Endometrium (tissue), 2 donors: ENCODE measurements at regions not wholly inside any gene's neighbourhood (a gene's known extent, or its start where the extent isn't known, plus 50 kb on each side); places are given as distances from the start of the nearest gene placed in this dataset.
A peak's percentile ranks its signal among the peaks of the same experiment; 100 is the strongest.

Experiments
- FAIRE-seq: peaks from 2 replicates; lab custom pipeline; 2012; peaks lifted over from hg19 to GRCh38; lab: Jason Lieb, UNC
- donor health status: control.
- donor health status: control.

DNA sequence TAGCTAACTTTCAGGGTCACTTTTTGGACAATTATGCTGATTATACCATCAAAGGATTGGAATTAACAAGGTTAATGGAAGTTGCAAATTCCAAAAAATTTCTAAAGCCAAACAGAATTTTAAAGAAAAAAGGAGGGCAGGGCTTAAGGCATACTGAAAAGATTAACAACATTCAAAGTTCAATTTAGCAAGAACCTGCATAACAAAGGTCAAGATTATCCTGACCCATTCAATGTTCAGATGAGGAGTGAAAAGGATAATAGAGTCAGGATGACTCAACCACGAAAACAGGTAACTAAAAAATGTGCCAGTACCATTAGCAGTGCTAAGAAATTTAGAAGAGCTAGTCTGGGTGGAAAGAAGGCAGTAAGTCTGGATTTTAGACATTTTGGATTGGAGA is 139.8 kb upstream of the HNMT start:
- no peak for FAIRE-seq

- FAIRE-seq = no peak
These were observed 137.6 kb upstream of the HNMT start for GRCh38 chr2:137826373-137827372.

GRCh38 chr2:137828624-137829023 is 135.6 kb upstream of the HNMT start:
- no peak for FAIRE-seq

DNA sequence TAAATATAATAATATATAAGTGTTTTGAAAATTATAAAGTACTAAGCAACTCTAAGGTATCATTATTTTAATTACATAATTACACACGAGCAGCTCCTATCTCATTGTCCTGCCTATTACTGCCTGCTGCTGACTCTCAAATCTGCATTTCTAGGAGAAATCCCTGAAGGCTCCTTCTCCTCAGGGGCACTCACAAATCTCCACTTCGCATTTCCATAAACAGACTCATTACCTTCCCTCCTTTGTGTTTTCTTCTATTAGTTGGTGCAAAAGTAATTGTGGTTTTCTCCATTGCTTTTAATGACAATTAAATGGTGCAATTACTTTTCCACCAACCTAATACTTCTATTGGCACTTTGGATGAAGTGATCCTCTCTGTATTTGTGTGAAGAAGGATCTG is 135.0 kb upstream of the HNMT start:
- no peak for FAIRE-seq

DNA sequence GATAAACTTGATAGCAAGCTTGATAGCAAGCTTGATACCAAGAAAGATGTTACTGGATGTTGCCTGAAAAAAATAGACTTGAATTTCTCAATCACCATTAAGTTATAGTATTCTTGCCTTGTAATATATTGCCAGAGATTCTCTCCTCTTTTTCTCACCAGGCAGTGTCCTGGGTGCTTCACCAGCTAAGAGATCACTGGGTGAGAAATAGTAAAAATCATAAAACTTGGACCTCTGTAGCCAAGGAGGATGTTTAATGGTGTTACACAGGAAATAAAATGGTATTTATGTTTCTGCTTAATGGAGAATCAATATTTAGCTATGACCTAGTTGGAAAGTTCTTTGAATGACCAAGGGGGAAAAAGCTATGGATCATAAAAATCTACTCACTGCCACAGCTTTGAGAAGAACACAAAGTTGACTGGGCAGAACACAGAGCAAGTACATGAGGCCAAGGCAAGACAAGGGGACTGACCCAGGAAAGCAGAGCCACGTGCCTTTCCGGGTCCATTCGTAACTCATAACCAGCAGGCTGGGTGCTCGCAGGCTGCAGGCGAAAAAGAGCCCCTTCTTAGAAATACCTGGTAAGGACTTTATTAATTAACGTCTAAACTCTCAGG is 129.4 kb upstream of the HNMT start:
- no peak for FAIRE-seq

DNA sequence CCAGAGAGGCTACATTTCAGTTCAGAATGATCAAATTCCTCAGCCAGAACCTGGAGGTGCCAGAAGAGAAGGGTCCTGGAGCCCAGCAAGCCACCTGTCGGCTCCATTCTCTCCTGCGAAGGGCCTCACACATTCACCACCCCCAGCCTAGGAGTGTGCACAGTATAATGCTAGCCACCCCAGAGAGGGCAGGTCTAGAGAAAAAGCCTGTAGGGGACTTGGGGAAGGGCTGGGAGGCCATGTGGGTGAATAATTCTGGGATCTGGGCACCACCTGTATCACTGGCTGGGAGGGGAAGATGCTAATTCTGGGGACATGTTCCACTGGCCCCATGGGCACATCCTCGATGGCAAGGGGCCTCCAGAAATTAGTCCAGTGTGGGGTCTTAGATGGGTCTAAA is 127.6 kb upstream of the HNMT start:
- no peak for FAIRE-seq

DNA sequence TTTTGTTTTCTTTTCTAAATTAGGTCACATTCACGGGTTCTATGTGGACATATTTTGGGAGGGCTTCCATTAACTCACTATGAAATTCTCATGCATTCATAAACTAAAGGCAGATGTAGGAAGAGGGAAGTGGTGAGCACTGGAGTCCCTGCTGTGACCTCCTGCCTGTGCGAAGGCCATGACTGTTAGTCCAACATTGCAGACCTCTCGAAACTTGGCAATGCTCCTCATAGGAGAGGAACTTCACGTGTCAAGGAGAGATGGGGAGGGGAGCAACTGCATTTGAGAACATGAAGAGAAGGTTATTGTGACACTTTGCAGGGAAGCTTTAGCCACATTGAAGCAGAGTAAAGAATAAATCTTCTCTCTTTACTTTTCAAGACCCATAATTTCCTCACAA is 126.4 kb upstream of the HNMT start:
- no peak for FAIRE-seq

DNA sequence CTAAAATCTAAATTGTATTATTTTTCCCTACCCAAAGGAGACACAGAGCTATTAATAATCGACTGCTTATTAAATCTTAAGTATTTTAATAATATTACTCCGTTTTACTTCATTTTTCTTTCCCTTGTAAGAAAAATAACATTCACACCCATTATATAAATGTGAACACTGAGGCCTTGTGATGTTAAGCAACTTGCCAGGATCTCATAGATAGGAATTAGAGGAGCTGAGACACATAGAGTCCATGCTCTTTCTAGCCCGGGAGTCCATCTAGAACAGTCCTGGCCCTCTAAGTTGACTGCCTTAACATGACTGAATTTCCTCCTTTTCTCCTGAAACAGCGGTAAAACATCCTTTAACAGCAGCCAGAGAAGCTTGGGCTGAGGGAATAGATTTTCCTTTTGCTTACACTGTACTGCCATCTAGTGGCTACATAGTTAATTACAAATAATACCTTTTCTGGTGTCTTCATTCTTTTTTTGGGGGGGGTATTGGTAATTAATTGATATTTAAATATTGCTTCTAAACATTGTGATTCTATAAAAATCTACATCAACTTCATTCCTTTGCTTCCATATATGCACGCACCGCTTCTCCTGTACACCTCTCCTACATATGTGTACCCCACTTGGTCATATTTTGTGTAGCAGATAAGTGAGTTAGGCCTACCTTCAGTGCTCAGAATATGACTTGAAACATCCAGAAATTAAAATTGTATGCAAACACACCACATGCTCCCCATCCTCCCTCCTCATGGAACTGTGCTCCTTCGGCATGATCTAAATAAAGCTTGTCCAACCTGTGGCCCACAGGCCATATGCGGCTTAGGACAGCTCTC is 125.8 kb upstream of the HNMT start:
- peak; percentile 81 for FAIRE-seq

- FAIRE-seq = no peak
These were observed 121.8 kb upstream of the HNMT start for GRCh38 chr2:137842430-137842829.

DNA sequence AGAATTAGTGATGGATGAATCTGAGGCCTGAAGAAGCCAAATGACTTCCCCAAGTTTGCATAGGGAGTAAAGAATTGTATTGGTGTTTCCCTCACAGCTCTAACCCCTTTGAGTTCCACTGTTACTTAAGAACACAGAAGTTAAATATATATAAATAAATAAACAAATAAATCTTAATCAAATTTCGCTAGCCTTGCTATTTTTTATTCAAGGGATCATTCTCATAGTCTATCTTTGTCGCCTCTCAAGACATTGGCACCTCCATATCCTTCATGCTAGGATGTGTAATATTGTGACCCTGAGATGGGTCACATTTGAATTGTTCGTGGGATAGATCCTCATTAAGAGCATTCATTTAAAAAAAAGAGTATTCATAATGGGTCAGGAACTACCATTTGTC is 121.3 kb upstream of the HNMT start:
- FAIRE-seq = no peak

DNA sequence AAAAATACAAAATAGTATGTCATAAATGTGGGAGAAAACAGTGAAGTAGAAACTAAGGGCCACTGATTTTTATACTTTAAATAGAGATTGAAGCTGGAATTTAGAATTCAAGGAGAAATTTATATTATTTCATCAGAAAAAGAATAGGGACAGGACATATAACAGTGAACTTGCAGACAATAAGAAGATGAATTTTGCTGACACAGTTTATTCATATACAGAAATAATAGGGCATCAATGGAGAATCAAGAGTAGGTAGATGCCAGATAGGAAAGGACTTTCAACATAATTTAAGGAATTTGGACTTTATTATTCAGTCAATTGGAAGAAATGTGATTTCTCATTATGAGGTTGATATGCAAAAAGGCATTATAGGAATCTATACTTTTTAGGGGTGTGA is 118.9 kb upstream of the HNMT start:
- FAIRE-seq = no peak

DNA sequence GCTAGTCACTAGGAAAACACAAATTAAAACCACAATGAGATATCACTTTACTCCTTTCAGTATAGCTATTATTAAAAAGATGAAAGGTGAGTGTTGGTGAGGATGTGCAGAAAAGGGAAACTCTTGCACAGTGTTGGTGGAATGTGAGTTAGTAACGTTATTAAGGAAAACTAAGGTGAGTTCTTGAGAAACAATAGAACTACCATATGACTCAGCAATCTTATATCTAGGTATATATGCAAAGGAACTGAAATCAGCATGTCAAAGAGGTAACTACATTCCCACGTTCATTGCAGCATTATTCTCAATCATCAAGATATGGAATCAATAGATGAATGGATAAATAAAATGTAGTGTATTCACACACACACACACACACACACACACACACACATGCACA is 117.3 kb upstream of the HNMT start:
- no peak for FAIRE-seq

DNA sequence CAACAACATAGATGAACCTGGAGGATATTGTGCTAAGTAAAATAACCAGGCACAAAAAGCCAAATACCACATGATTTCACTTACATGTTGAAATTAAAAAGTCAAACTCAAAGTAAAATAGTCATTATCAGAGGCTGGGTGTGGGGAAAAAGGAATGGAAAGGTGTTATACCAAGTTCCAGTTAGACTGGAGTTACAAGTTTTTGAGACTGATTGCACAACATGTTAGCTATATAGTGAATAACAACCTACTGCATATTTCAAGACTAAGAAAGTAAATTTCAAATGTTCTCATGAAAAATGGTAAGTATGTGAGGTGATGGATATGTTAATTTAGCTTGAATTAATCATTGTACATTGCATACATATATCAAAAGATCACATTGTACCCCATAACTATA is 116.8 kb upstream of the HNMT start:
- FAIRE-seq = no peak

GRCh38 chr2:137857881-137858280 is 106.4 kb upstream of the HNMT start:
- no peak for FAIRE-seq

DNA sequence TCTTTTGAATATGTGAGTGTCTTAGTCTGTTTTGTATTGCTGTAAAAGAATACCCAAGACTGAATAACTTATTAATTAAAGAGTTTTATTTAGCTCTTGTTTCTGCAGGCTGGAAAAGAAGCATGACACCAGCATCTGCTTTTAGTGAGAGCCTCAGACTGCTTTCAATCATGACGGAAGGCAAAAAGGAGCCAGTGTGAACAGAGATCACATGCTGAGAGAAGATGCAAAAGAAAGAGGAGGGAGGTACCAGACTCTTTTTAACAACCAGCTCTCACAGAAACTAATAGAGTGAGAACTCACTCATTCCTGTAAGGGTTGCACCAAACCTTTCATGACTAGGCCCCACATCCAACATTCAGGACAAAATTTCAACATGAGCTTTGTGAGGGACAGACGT is 101.6 kb upstream of the HNMT start:
- no peak for FAIRE-seq

DNA sequence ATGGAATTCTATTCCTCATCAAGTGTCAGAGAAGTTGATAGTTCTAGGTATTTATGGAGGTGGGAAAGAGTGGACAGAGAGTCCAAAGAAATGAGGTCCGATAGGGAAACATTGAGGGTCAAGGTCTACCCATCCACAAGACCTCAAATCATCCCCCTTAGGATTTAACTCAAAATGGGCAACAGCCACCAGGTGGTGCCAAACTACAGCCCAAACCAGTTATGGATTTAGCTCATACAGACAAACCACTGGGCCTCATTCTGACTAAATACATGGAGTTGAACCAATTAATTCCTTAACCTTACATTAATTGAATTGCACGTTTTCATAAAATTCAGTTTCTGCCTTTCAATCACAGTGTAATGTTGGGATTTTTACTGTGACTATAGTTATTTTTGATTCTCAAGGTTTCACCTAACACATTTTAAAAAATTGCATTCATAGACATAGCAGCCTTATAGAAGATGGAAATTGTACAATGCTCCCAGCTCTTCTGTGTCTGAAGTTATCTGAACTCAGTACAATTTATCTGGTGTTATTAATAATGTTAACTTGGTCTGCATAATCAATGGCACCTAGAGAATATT is 98.2 kb upstream of the HNMT start:
- no peak for FAIRE-seq

- no peak for FAIRE-seq
These were observed 93.6 kb upstream of the HNMT start for GRCh38 chr2:137870682-137871081.

GRCh38 chr2:137872577-137872976 is 91.7 kb upstream of the HNMT start:
- no peak for FAIRE-seq

- no peak for FAIRE-seq
These were observed 90.6 kb upstream of the HNMT start for GRCh38 chr2:137873536-137874244.

DNA sequence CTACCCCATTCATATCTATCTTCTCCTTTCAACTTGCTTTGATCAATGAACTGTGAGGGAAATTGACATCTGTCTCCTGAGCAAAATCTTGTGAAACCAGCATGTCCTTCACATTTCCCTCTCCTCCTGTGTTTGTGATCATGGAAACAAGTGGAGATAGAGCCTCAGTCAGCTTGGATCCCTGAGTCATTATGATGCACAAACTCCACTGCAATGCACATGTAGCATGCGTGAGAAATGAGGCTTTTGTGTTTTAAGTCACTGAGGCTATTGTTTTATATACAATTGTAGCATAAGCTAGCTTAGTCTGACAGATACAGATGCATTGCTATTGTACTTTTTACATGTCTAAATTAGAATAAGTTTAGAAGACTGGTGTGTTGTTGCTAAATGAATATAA is 85.2 kb upstream of the HNMT start:
- FAIRE-seq = no peak

- FAIRE-seq = no peak
These were observed 82.6 kb upstream of the HNMT start for GRCh38 chr2:137881711-137882110.
